ENCODE measurements at regions not wholly inside any gene's neighbourhood (a gene's known extent, or its start where the extent isn't known, plus 50 kb on each side); places are given as distances from the start of the nearest gene placed in this dataset.

GRCh38 chr18:38966841-38967240 lies 1401.2 kb upstream of the CELF4 start:
- Histone ChIP-seq H3K4me1 (ENCODE audit: control insufficient read depth in 1 of 2, low read depth in 2 of 2) (no peaks in the 10 kb centered on the region), H3K4me3 (no peak overlapping the region), H3K9me3 (no peaks in the 10 kb centered on the region), H3K27ac (no peak overlapping the region), H3K36me3 (no peaks in the 10 kb centered on the region), H3K27me3 (replicated peaks; ENCODE audit: insufficient read depth) (no peaks in the 10 kb centered on the region)
- no peak for DNase-seq (ENCODE audit: low spot score)
- ATAC-seq (ENCODE audit: insufficient number of reproducible peaks, low FRiP score, low read depth), result no peak
- TF ChIP-seq, protein P1, sequence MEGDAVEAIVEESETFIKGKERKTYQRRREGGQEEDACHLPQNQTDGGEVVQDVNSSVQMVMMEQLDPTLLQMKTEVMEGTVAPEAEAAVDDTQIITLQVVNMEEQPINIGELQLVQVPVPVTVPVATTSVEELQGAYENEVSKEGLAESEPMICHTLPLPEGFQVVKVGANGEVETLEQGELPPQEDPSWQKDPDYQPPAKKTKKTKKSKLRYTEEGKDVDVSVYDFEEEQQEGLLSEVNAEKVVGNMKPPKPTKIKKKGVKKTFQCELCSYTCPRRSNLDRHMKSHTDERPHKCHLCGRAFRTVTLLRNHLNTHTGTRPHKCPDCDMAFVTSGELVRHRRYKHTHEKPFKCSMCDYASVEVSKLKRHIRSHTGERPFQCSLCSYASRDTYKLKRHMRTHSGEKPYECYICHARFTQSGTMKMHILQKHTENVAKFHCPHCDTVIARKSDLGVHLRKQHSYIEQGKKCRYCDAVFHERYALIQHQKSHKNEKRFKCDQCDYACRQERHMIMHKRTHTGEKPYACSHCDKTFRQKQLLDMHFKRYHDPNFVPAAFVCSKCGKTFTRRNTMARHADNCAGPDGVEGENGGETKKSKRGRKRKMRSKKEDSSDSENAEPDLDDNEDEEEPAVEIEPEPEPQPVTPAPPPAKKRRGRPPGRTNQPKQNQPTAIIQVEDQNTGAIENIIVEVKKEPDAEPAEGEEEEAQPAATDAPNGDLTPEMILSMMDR (IDR thresholded peaks at IDR 0.05), result no peak

- TF ChIP-seq, protein P1 (IDR thresholded peaks at IDR 0.05), result no peak
- no peaks in the 10 kb centered on the region for H3K27me3 ChIP-seq (replicated peaks; ENCODE audit: insufficient read depth)
- no peaks in the 10 kb centered on the region for H3K9me3 ChIP-seq
- H3K4me3 ChIP-seq, result no peak overlapping the region
- no peaks in the 10 kb centered on the region for H3K4me1 ChIP-seq (ENCODE audit: control insufficient read depth in 1 of 2, low read depth in 2 of 2)
- no peak for DNase-seq (ENCODE audit: low spot score)
- H3K36me3 ChIP-seq, result no peaks in the 10 kb centered on the region
- no peak overlapping the region for H3K27ac ChIP-seq
- ATAC-seq (ENCODE audit: insufficient number of reproducible peaks, low FRiP score, low read depth), result no peak
Observed at GRCh38 chr18:38963943-38964660, 1398.5 kb upstream of the CELF4 start.

DNA sequence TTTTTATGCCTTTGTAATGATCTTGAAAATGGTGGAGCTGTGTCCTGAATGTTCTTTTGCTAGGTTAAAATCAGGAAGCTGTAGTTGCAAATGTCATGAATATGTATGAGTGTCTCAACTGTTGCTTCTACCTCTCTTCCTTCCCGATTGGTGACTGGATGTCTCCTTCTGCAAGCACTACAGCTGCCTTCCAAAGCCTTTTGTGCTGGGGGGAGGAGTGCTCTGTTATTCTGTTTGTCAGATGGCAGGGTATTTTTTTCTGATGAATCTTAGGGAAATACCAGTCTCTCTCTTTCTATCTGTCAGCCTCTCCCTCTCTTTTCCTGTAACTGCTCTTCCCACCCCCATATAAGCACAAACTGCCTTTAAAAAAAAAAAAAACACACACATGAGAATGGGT lies 1396.3 kb upstream of the CELF4 start:
- TF ChIP-seq, protein P1 (IDR thresholded peaks at IDR 0.05), result no peak
- Histone ChIP-seq H3K36me3 (no peaks in the 10 kb centered on the region), H3K4me3 (no peak overlapping the region), H3K27ac (no peak overlapping the region), H3K4me1 (ENCODE audit: control insufficient read depth in 1 of 2, low read depth in 2 of 2) (no peaks in the 10 kb centered on the region), H3K27me3 (replicated peaks; ENCODE audit: insufficient read depth) (no peaks in the 10 kb centered on the region), H3K9me3 (no peaks in the 10 kb centered on the region)
- ATAC-seq (ENCODE audit: insufficient number of reproducible peaks, low FRiP score, low read depth), result no peak
- no peak for DNase-seq (ENCODE audit: low spot score)

DNA sequence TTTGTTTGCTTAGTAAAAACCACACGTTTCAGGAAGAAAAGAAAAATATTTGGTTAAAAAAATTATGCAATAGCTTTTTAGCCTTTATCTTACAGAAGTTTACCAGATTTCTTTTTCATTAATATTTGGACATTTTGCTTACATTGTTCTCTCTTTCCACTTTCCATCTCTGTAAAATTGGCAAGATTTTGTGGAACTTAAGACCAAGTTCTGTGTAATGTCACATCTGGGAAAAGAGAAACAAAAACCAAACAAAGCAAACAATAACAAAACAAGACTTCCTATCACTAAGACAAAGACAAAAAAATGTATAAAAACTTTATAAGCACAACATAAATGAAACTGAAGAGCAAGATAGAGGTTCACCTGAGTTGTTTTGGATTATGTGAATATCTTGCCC lies 1392.1 kb upstream of the CELF4 start:
- Histone ChIP-seq H3K4me1 (ENCODE audit: control insufficient read depth in 1 of 2, low read depth in 2 of 2) (no peaks in the 10 kb centered on the region), H3K27ac (no peak overlapping the region), H3K27me3 (replicated peaks; ENCODE audit: insufficient read depth) (no peaks in the 10 kb centered on the region), H3K36me3 (no peaks in the 10 kb centered on the region), H3K9me3 (no peaks in the 10 kb centered on the region), H3K4me3 (no peak overlapping the region)
- DNase-seq (ENCODE audit: low spot score), result no peak
- no peak for ATAC-seq (ENCODE audit: insufficient number of reproducible peaks, low FRiP score, low read depth)
- TF ChIP-seq, protein P1 (IDR thresholded peaks at IDR 0.05), result no peak

DNA sequence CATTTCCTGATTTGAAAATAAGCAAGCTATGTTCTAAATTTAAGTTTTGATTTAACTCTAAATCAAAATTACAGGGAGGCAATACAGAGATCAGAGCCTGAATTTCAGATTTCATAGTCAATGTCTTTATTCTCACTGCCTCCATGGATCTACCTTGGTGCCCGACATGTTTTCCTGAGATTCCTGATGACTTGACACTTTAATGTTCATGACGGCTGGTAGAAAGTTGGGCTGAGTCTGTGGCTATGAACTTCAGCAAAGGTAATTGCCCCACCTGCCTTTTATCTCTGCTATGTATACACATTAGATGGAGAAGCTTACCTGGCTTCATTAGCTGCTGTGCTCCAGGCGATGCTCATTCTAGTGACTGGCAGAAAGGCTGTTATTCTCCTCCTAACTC lies 1390.5 kb upstream of the CELF4 start:
- Histone ChIP-seq H3K4me1 (ENCODE audit: control insufficient read depth in 1 of 2, low read depth in 2 of 2) (no peaks in the 10 kb centered on the region), H3K4me3 (no peak overlapping the region), H3K9me3 (no peaks in the 10 kb centered on the region), H3K27me3 (replicated peaks; ENCODE audit: insufficient read depth) (no peaks in the 10 kb centered on the region), H3K27ac (no peak overlapping the region), H3K36me3 (no peaks in the 10 kb centered on the region)
- TF ChIP-seq, protein P1 (IDR thresholded peaks at IDR 0.05), result no peak
- ATAC-seq (ENCODE audit: insufficient number of reproducible peaks, low FRiP score, low read depth) (no peak), DNase-seq (ENCODE audit: low spot score) (no peak)
